HEK293T (cell line): ENCODE measurements at regions not wholly inside any gene's neighbourhood (a gene's known extent, or its start where the extent isn't known, plus 50 kb on each side); places are given as distances from the start of the nearest gene placed in this dataset.

Experiments
- CTCF ChIA-PET: fragments of 350-600 bp; formaldehyde crosslinking; extraction: SDS; loops from one replicate; lab custom pipeline; 2021; ENCODE audit warnings: antibody characterized with exemption, inconsistent platforms; lab: Yijun Ruan, JAX
- POLR2A ChIA-PET: fragments of 350-600 bp; formaldehyde crosslinking; extraction: SDS; loops from one replicate; lab custom pipeline; 2020; ENCODE audit warnings: antibody characterized with exemption, inconsistent platforms; lab: Yijun Ruan, JAX
- DNase-seq: peaks from one replicate; pipeline ENCODE4 v3.0.0; 2012; ENCODE audit warnings: mixed read lengths; ENCODE audit errors: extremely low spot score
- ARNT ChIP-seq: fragments of 450-650 bp; IDR thresholded peaks from 2 replicates; pipeline ENCODE4 v1.6.1; 2017; ENCODE audit warnings: mild to moderate bottlenecking
- BHLHE40 ChIP-seq: fragments of 450-650 bp; IDR thresholded peaks from 2 replicates; pipeline ENCODE4 v1.6.1; 2016; ENCODE audit warnings: mild to moderate bottlenecking, moderate library complexity, borderline replicate concordance
- CTBP1 ChIP-seq: fragments of 450-650 bp; IDR thresholded peaks from 2 replicates; pipeline ENCODE4 v1.6.1; 2016; ENCODE audit warnings: borderline replicate concordance
- ELF4 ChIP-seq: fragments of 450-650 bp; IDR thresholded peaks from 2 replicates; pipeline ENCODE4 v1.6.1; 2017; ENCODE audit warnings: antibody characterized with exemption
- FOXA1 ChIP-seq: fragments of 450-650 bp; IDR thresholded peaks from 2 replicates; pipeline ENCODE4 v1.6.1; 2016; ENCODE audit warnings: mild to moderate bottlenecking
- FOXK2 ChIP-seq: fragments of 450-650 bp; IDR thresholded peaks from 2 replicates; pipeline ENCODE4 v1.6.1; 2016; ENCODE audit warnings: mild to moderate bottlenecking
- FOXM1 ChIP-seq: fragments of 450-650 bp; IDR thresholded peaks from 2 replicates; pipeline ENCODE4 v1.6.1; 2017; ENCODE audit warnings: mild to moderate bottlenecking, borderline replicate concordance
- HDGF ChIP-seq: fragments of 450-650 bp; IDR thresholded peaks from 2 replicates; pipeline ENCODE4 v1.6.1; 2017; ENCODE audit warnings: antibody characterized with exemption, borderline replicate concordance
- L3MBTL2 ChIP-seq: fragments of 450-650 bp; conservative IDR thresholded peaks from 2 replicates; pipeline ENCODE4 v1.6.1; 2016; ENCODE audit warnings: mild to moderate bottlenecking
- LEF1 ChIP-seq: fragments of 450-650 bp; IDR thresholded peaks from 2 replicates; pipeline ENCODE4 v1.6.1; 2017; ENCODE audit warnings: mild to moderate bottlenecking, borderline replicate concordance
- NFRKB ChIP-seq: fragments of 450-650 bp; IDR thresholded peaks from 2 replicates; pipeline ENCODE4 v1.6.1; 2016; ENCODE audit warnings: mild to moderate bottlenecking, moderate library complexity
- PKNOX1 ChIP-seq: fragments of 450-650 bp; IDR thresholded peaks from 2 replicates; pipeline ENCODE4 v1.6.1; 2016
- SP1 ChIP-seq: fragments of 450-650 bp; IDR thresholded peaks from 2 replicates; pipeline ENCODE4 v1.6.1; 2017
- SUZ12 ChIP-seq: fragments of 450-650 bp; IDR thresholded peaks from 2 replicates; pipeline ENCODE4 v1.6.1; 2016; ENCODE audit warnings: mild to moderate bottlenecking
- TARDBP ChIP-seq: fragments of 450-650 bp; IDR thresholded peaks from 2 replicates; pipeline ENCODE4 v1.6.1; 2016
- ZNF384 ChIP-seq: fragments of 450-650 bp; IDR thresholded peaks from 2 replicates; pipeline ENCODE4 v1.6.1; 2016

GRCh38 chr13:104691767-104692467, 1625.7 kb upstream of the SLC10A2 start:
- no peak for DNase-seq
- ChIA-PET POLR2A (no interaction called here), CTCF (no interaction called here)
- TF ChIP-seq TARDBP (no peak), ELF4 (no peak), SUZ12 (no peak), FOXA1 (no peak)

GRCh38 chr13:104686484-104686883, 1620.3 kb upstream of the SLC10A2 start:
- CTCF ChIA-PET, result no interaction called here
- TF ChIP-seq LEF1, result no peak
- TF ChIP-seq ELF4, result no peak
- no peak for TF ChIP-seq NFRKB
- no peak for TF ChIP-seq CTBP1
- POLR2A ChIA-PET, result no interaction called here
- DNase-seq, result no peak

- ChIA-PET CTCF (no interaction called here), POLR2A (no interaction called here)
- DNase-seq, result no peak
- TF ChIP-seq SP1, result no peak
- no peak for TF ChIP-seq BHLHE40
- no peak for TF ChIP-seq NFRKB
- TF ChIP-seq FOXK2, result no peak
- no peak for TF ChIP-seq TARDBP
- no peak for TF ChIP-seq L3MBTL2
- TF ChIP-seq ZNF384, result no peak
- TF ChIP-seq HDGF, result no peak
- TF ChIP-seq LEF1, result no peak
- no peak for TF ChIP-seq PKNOX1
- TF ChIP-seq FOXM1, result no peak
- TF ChIP-seq FOXA1, result no peak
- no peak for TF ChIP-seq ARNT
- no peak for TF ChIP-seq CTBP1
- no peak for TF ChIP-seq SUZ12
- no peak for TF ChIP-seq ELF4
Observed at GRCh38 chr13:104683789-104684188, 1617.6 kb upstream of the SLC10A2 start.

GRCh38 chr13:104678161-104678560, 1611.9 kb upstream of the SLC10A2 start:
- ChIA-PET CTCF (no interaction called here), POLR2A (no interaction called here)
- no peak for TF ChIP-seq L3MBTL2
- no peak for TF ChIP-seq LEF1
- TF ChIP-seq PKNOX1, result no peak
- no peak for TF ChIP-seq FOXM1
- no peak for TF ChIP-seq FOXK2
- no peak for TF ChIP-seq HDGF
- no peak for TF ChIP-seq SP1
- no peak for TF ChIP-seq FOXA1
- TF ChIP-seq NFRKB, result no peak
- TF ChIP-seq BHLHE40, result no peak
- no peak for TF ChIP-seq TARDBP
- TF ChIP-seq CTBP1, result no peak
- no peak for TF ChIP-seq ZNF384
- no peak for TF ChIP-seq ARNT
- TF ChIP-seq SUZ12, result no peak
- no peak for TF ChIP-seq ELF4
- DNase-seq, result no peak

GRCh38 chr13:104671901-104672300, 1605.7 kb upstream of the SLC10A2 start:
- CTCF ChIA-PET, result no interaction called here
- POLR2A ChIA-PET, result no interaction called here
- TF ChIP-seq ELF4, result no peak
- TF ChIP-seq ARNT, result no peak
- no peak for TF ChIP-seq PKNOX1
- no peak for TF ChIP-seq FOXA1
- DNase-seq, result no peak

- no peak for DNase-seq
- ChIA-PET POLR2A (no interaction called here), CTCF (no interaction called here)
- TF ChIP-seq FOXM1 (no peak), LEF1 (no peak), NFRKB (no peak), SUZ12 (no peak), SP1 (no peak), TARDBP (no peak)
Observed at GRCh38 chr13:104657196-104657595, 1591.0 kb upstream of the SLC10A2 start.

GRCh38 chr13:104650431-104650830, 1584.2 kb upstream of the SLC10A2 start:
- POLR2A ChIA-PET, result no interaction called here
- CTCF ChIA-PET, result no interaction called here
- TF ChIP-seq ARNT (no peak), SP1 (no peak), CTBP1 (no peak), FOXA1 (no peak), ZNF384 (no peak), BHLHE40 (no peak), L3MBTL2 (no peak), FOXM1 (no peak), HDGF (no peak), SUZ12 (no peak), NFRKB (no peak), LEF1 (no peak), TARDBP (no peak), PKNOX1 (no peak), ELF4 (no peak)
- DNase-seq, result peak; percentile 20
